M059J (cell line): ENCODE measurements at regions not wholly inside any gene's neighbourhood (a gene's known extent, or its start where the extent isn't known, plus 50 kb on each side); places are given as distances from the start of the nearest gene placed in this dataset.
"Not testable (repeated sequence)": the region's sequence is repeated elsewhere in the genome, so short reads cannot be mapped to it uniquely, and the experiment has no call there.

Experiments
- DNase-seq: peaks from one replicate; pipeline ENCODE4 v3.0.0-alpha.2; 2012; ENCODE audit warnings: low read depth

- DNase-seq = no peak
These were observed 452.5 kb downstream of the ZNF516 start for GRCh38 chr18:76042511-76042910.

- no peak for DNase-seq
These were observed 476.8 kb downstream of the ZNF516 start for GRCh38 chr18:76018210-76018609.

- DNase-seq = no peak
These were observed 482.0 kb downstream of the ZNF516 start for GRCh38 chr18:76013057-76013456.

- DNase-seq = no peak
These were observed 489.3 kb downstream of the ZNF516 start for GRCh38 chr18:76005632-76006208.

- DNase-seq = not testable (repeated sequence)
These were observed 507.1 kb downstream of the ZNF516 start for GRCh38 chr18:75987913-75988312.

- no peak for DNase-seq
These were observed 510.2 kb downstream of the ZNF516 start for GRCh38 chr18:75984853-75985252.

- DNase-seq = no peak
These were observed 513.9 kb downstream of the ZNF516 start for GRCh38 chr18:75981102-75981501.

- peak; percentile 35 for DNase-seq
These were observed 518.0 kb downstream of the ZNF516 start for GRCh38 chr18:75977081-75977480.

GRCh38 chr18:75970212-75970611, 524.8 kb downstream of the ZNF516 start:
- no peak for DNase-seq

- DNase-seq = no peak
These were observed 528.6 kb downstream of the ZNF516 start for GRCh38 chr18:75966431-75966830.

- no peak for DNase-seq
These were observed 532.9 kb downstream of the ZNF516 start for GRCh38 chr18:75962036-75962572.

GRCh38 chr18:75960356-75960755, 532.9 kb upstream of the SMIM21 start:
- DNase-seq = not testable (repeated sequence)

- no peak for DNase-seq
These were observed 531.6 kb upstream of the SMIM21 start for GRCh38 chr18:75959150-75959549.

GRCh38 chr18:75958683-75959082, 531.2 kb upstream of the SMIM21 start:
- DNase-seq = no peak

- DNase-seq = no peak
These were observed 517.9 kb upstream of the SMIM21 start for GRCh38 chr18:75945265-75945933.

- DNase-seq = no peak
These were observed 509.8 kb upstream of the SMIM21 start for GRCh38 chr18:75937306-75937705.

- DNase-seq = no peak
These were observed 509.4 kb upstream of the SMIM21 start for GRCh38 chr18:75936862-75937261.

GRCh38 chr18:75931079-75931478, 503.6 kb upstream of the SMIM21 start:
- DNase-seq = no peak

- no peak for DNase-seq
These were observed 501.2 kb upstream of the SMIM21 start for GRCh38 chr18:75928706-75929105.

- no peak for DNase-seq
These were observed 500.3 kb upstream of the SMIM21 start for GRCh38 chr18:75927791-75928190.

- DNase-seq = peak; percentile 3
These were observed 499.3 kb upstream of the SMIM21 start for GRCh38 chr18:75926811-75927210.

GRCh38 chr18:75923169-75923568, 495.7 kb upstream of the SMIM21 start:
- peak; percentile 77 for DNase-seq

- no peak for DNase-seq
These were observed 489.1 kb upstream of the SMIM21 start for GRCh38 chr18:75916624-75916982.
